Activated CD4-positive, alpha-beta T cell treated with anti-CD3 and anti-CD28 coated beads, Interleukin-2, amount 50 U/mL, for 48 hours (primary cell): ENCODE measurements at regions not wholly inside any gene's neighbourhood (a gene's known extent, or its start where the extent isn't known, plus 50 kb on each side); places are given as distances from the start of the nearest gene placed in this dataset.

Source experiments
- DNase-seq, 2 experiments: peaks; one replicate each; pipeline ENCODE4 v3.0.0-alpha.2; 2020

- DNase-seq, result no peak
These were observed 88.5 kb upstream of the SLC38A4 start for GRCh38 chr12:46914336-46914735.

GRCh38 chr12:46915082-46915481 lies 89.3 kb upstream of the SLC38A4 start:
- DNase-seq, result no peak

GRCh38 chr12:46915836-46916235 lies 90.0 kb upstream of the SLC38A4 start:
- DNase-seq, result no peak

GRCh38 chr12:46916796-46917419 lies 91.1 kb upstream of the SLC38A4 start:
- no peak for DNase-seq

- no peak for DNase-seq
These were observed 92.0 kb upstream of the SLC38A4 start for GRCh38 chr12:46917821-46918220.

- DNase-seq, result no peak
These were observed 92.8 kb upstream of the SLC38A4 start for GRCh38 chr12:46918631-46919030.

GRCh38 chr12:46919666-46920400 lies 94.0 kb upstream of the SLC38A4 start:
- no peak for DNase-seq

- no peak for DNase-seq
These were observed 94.7 kb upstream of the SLC38A4 start for GRCh38 chr12:46920499-46920898.

GRCh38 chr12:46921048-46921763 lies 95.4 kb upstream of the SLC38A4 start:
- DNase-seq, result no peak

GRCh38 chr12:46921764-46922133 lies 96.0 kb upstream of the SLC38A4 start:
- no peak for DNase-seq

GRCh38 chr12:46926526-46926925 lies 100.7 kb upstream of the SLC38A4 start:
- no peak for DNase-seq

GRCh38 chr12:46930101-46930500 lies 104.3 kb upstream of the SLC38A4 start:
- DNase-seq, result no peak

- DNase-seq, result no peak
These were observed 108.2 kb upstream of the SLC38A4 start for GRCh38 chr12:46933947-46934346.

GRCh38 chr12:46934374-46935111 lies 108.7 kb upstream of the SLC38A4 start:
- DNase-seq, result no peak

GRCh38 chr12:46935271-46935847 lies 109.6 kb upstream of the SLC38A4 start:
- no peak for DNase-seq

GRCh38 chr12:46936042-46936441 lies 110.2 kb upstream of the SLC38A4 start:
- no peak for DNase-seq

GRCh38 chr12:46938071-46938678 lies 112.4 kb upstream of the SLC38A4 start:
- no peak for DNase-seq

- no peak for DNase-seq
These were observed 116.2 kb upstream of the SLC38A4 start for GRCh38 chr12:46941981-46942380.

- no peak for DNase-seq
These were observed 116.8 kb upstream of the SLC38A4 start for GRCh38 chr12:46942579-46942978.

GRCh38 chr12:46944088-46944487 lies 118.3 kb upstream of the SLC38A4 start:
- no peak for DNase-seq

GRCh38 chr12:46944771-46945170 lies 119.0 kb upstream of the SLC38A4 start:
- no peak for DNase-seq

GRCh38 chr12:46945591-46945990 lies 119.8 kb upstream of the SLC38A4 start:
- DNase-seq, result no peak

GRCh38 chr12:46946137-46946536 lies 120.3 kb upstream of the SLC38A4 start:
- DNase-seq, result no peak
